C4-2B (cell line): ENCODE measurements at regions not wholly inside any gene's neighbourhood (a gene's known extent, or its start where the extent isn't known, plus 50 kb on each side); places are given as distances from the start of the nearest gene placed in this dataset.

Experiments used
- H3K27ac ChIP-seq: fragments of 450-650 bp; 2 replicates; pipeline ENCODE4 v1.5.1; 2017
- ZFX ChIP-seq: fragments of 450-650 bp; IDR thresholded peaks from 2 replicates; pipeline ENCODE4 v1.6.1; 2017
- TF ChIP-seq, protein P1 (sequence below): fragments of 450-650 bp; conservative IDR thresholded peaks from 2 replicates; pipeline ENCODE4 v1.5.1; 2017; ENCODE audit warnings: mild to moderate bottlenecking

DNA sequence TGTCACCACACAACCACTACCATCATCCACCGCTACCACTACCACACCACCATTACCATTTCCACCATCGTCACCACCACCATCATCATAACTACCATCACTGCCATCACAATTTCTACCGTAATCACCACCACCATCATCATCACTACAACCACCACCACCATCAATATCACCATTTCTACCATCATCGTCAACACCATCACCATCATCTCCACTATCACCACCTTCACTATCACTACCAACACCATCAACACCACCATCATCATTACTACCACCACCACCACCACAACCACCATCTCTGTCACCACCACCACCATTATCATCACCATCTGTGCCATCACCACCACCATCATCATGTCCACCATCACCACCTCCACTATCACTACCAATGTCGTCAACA lies 524.5 kb upstream of the C16orf82 start:
- H3K27ac ChIP-seq, result no peak overlapping the region
- no peak for TF ChIP-seq ZFX
- TF ChIP-seq, protein P1, sequence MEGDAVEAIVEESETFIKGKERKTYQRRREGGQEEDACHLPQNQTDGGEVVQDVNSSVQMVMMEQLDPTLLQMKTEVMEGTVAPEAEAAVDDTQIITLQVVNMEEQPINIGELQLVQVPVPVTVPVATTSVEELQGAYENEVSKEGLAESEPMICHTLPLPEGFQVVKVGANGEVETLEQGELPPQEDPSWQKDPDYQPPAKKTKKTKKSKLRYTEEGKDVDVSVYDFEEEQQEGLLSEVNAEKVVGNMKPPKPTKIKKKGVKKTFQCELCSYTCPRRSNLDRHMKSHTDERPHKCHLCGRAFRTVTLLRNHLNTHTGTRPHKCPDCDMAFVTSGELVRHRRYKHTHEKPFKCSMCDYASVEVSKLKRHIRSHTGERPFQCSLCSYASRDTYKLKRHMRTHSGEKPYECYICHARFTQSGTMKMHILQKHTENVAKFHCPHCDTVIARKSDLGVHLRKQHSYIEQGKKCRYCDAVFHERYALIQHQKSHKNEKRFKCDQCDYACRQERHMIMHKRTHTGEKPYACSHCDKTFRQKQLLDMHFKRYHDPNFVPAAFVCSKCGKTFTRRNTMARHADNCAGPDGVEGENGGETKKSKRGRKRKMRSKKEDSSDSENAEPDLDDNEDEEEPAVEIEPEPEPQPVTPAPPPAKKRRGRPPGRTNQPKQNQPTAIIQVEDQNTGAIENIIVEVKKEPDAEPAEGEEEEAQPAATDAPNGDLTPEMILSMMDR, result no peak

DNA sequence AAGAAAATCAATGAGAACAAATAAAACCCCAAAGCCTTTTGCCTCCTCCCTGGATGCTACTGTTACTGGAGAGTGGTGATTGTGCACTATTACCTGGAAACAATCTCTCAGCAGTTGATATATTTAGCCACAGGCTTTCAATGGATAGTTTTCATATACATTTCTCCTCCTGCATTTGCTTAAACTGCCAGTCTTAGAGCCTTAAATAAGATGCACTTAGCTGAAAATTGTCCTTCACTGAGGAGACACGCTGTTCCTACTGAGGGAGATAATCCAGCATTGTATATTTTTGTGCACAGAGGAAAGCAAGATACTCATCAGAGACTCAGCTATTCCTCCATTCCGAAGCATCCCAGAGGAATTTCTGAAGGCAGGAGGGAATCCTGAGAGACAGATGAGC lies 520.2 kb upstream of the C16orf82 start:
- H3K27ac ChIP-seq, result no peak overlapping the region
- TF ChIP-seq, protein P1, result no peak
- TF ChIP-seq ZFX, result no peak

DNA sequence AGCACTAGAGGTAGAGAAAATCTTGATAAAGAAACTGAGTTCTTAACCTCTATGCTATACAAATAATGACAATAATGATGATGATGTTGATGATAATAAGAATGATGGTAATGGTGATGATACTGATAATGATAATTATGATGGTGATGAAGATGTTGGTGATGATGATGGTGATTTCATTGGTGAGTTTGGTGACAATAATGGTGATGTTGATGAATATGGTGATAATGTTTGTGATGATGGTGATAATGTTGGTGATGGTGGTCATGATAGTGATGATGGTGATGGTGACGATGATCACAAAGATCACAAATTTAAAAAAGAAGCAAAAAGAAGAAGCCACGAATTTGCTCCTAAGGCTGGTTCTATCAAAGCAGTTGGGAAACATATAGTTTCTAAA lies 519.0 kb upstream of the C16orf82 start:
- H3K27ac ChIP-seq, result no peak overlapping the region

DNA sequence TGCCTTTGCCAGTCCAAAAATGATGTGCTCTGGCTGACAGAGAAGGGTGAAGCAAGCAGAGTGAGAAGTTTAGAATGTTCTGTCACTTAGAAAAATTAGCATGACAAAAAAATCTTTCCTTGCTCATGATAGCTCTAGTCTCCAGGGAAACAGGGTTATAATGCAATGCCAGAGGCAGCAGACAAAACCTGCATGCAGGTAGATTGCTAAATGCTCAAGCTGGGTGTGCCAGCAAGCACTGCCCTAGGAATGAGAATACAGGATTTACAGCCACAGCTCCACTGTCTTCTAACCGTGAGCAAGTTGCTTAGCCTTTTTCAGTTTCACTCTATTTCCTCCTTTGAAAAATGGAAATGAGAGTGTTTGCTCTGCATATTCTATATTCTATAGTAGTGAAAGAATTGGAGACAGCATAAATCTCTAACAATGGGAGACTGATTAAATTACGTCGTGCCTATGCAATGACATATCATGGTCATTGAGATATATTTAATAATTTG lies 516.6 kb upstream of the C16orf82 start:
- TF ChIP-seq, protein P1, result no peak
- no peak for TF ChIP-seq ZFX

More for the DNA sequence above, 519.0 kb upstream of the C16orf82 start:
- TF ChIP-seq ZFX, result no peak
- TF ChIP-seq, protein P1, result no peak

DNA sequence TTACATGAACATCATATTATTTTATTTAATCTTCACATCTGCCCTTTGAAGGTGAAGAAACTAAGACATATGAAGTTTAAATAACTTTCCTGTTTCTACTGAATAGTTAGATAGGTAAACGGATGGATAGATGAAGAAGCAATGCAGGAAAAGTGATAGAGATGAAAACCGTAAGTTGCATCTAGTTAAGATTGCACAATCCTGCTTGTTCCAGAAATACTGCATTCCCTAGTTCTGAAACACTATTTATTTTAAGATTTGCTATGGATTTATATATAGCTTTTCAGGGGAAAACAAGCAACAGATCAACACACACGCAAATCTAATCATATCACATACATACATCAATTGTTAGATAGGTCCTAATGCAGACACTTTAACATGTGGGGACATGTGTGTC lies 512.7 kb upstream of the C16orf82 start:
- H3K27ac ChIP-seq, result no peak overlapping the region
- TF ChIP-seq ZFX, result no peak
- TF ChIP-seq, protein P1, result no peak

More for the DNA sequence above, 516.6 kb upstream of the C16orf82 start:
- H3K27ac ChIP-seq, result no peak overlapping the region

DNA sequence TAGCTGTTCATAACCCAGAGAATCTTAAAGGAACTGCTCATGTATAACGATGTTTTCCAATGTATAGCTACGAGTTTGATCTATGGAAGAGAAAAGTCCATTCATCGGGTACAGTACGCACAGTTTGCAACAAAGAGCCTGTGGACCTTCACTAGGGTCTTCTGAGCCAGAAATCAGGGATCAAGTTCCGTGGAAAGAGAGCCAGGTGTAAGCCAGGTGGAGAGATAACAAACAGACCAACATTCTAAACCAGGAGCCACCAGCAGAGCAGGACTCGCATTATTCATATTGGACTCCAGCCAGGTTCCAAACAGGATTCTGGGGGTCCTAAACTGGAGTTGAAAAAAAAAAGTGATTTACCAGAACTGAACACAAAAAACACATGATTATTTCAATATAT lies 505.4 kb upstream of the C16orf82 start:
- H3K27ac ChIP-seq, result no peak overlapping the region
- no peak for TF ChIP-seq ZFX
- TF ChIP-seq, protein P1, result no peak

DNA sequence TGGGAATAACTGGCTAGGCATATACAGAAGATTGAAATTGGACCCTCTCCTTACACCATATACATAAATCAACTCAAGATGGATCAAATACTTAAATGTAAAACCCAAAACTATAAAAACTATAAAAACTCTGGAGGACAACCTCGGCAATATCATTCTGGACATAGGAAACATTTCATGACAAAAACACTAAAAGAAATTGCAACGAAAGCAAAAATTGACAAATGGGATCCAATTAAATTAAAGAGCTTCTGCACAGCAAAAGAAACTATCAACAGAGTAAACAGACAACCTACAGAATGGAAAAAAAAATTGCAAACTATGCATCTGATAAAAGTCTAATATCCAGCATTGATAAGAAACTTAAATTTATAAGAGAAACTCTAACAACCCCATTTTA lies 503.7 kb upstream of the C16orf82 start:
- TF ChIP-seq, protein P1, result no peak
- no peak for TF ChIP-seq ZFX
- H3K27ac ChIP-seq, result no peak overlapping the region
